ENCODE measurements at regions not wholly inside any gene's neighbourhood (a gene's known extent, or its start where the extent isn't known, plus 50 kb on each side); places are given as distances from the start of the nearest gene placed in this dataset.

- DNase-seq, result peak in 2 of 3 donors; percentile 75 to 87
Measured at GRCh38 chr15:70473581-70474370, 289.6 kb downstream of the UACA start.

- no peak for DNase-seq
Measured at GRCh38 chr15:70471517-70471916, 291.8 kb downstream of the UACA start.

- no peak for DNase-seq
Measured at GRCh38 chr15:70470556-70471191, 292.7 kb downstream of the UACA start.

- no peak for DNase-seq
Measured at GRCh38 chr15:70469651-70470555, 293.5 kb downstream of the UACA start.

DNA sequence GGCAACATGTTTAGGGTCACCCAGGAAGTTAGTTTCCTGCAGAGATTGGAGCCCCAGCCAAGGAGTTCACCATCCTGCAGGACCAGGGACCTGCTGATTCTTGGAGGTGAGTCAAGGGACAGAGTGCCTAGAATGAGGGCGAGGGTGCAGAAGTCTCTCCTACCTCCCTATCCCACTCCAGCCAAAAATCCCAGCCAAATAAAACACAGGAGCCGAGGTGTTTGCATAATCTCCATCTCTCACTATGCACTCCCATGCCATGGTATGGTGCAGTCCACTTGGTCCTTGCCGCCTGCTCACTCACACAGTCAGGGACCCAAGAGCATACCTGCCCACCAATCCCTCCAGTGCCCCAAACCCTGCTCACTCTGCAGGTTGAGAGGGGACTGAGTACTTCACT is 294.2 kb downstream of the UACA start:
- DNase-seq, result no peak

DNA sequence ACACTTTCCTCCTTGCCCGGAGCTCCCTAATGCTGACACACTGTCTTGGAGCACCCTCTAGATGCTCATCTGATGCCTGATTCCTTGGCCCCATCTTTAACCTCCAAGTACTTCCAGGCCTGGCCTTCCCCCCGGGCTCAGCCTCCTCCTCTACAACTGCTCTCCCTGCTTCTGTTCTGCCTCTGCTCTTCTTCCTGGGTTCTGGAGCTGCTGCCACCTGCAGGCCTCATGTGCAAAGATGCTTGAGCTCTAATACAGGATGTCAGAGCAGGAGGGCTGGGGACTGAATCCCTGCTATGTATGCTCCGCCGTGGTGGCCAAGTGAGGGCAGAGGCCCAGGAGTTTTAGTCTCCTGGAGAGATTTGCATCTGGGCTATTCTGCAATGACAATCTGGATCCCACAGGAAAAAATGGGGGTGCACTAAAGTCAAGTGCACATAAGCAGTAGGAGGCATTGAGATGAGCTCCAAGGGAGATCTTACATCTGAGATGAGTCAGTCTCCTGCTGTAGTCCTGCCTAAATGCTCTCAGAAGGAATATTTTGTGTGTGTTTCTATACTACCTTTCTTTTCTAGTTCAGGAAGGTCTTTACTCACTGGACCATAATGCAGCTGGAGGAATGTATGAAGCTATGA is 296.3 kb downstream of the UACA start:
- DNase-seq, result peak; percentile 49 to 81 (median 65)

DNA sequence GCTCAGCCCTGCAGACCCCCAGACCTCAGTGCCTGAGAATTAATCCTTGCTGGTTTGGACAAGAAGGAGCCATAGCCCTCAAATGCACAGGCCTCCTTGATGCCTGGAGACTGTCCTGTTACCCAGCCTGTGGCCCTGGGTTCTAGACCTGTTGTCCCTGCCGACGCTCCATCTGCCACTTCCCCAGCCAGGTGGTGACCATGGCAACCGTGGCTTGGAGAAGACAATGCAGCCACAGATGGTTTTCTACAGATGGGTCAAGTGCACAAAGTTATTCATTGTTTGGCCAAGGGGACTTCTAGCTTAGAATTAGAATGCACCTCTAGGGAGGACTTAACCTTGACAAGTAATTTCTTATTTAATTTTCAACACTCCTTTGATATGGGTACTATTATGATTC is 297.1 kb downstream of the UACA start:
- DNase-seq, result no peak

- no peak for DNase-seq
Measured at GRCh38 chr15:70465812-70466211, 297.5 kb downstream of the UACA start.

- DNase-seq, result no peak
Measured at GRCh38 chr15:70463453-70463834, 299.9 kb downstream of the UACA start.

DNA sequence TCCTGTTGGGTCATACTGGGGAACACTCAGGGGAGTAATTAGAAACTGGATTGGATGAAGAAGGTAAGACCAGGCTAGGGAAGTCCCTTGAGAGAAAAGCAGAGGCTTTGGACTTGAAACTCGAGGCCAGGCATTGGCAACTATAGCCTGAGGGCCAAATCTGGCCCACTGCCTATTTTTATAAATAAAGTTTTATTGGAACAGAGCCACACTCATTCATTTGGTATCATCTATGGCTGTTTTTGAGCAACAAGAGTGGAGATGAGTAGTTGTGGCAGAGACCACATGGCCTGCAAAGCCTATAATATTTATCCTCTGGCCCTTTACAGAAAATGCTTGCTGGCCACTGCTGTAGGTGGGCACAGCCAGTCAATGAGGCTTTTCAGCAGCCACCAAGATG is 301.4 kb downstream of the UACA start:
- no peak for DNase-seq

- no peak for DNase-seq
Measured at GRCh38 chr15:70461017-70461416, 302.3 kb downstream of the UACA start.

DNA sequence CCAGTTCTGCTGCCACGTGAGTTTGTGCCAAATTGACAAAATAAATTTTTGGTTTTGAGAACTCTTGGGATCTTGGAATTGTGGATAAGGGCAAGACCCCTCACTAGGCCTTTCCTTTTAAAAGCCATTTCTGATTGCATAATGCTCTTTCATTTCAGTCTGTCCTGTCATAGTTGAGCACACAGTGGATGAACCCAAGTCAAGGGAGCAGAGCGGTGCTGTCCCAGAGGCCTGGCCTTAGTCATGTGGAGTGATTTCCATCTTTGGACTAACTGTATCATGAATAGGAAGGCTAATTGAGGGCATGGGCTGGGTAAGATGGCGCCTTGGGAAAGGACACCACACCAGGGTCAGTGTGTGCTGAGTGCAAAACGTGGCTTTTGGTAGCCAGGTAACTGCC is 304.0 kb downstream of the UACA start:
- DNase-seq, result no peak

DNA sequence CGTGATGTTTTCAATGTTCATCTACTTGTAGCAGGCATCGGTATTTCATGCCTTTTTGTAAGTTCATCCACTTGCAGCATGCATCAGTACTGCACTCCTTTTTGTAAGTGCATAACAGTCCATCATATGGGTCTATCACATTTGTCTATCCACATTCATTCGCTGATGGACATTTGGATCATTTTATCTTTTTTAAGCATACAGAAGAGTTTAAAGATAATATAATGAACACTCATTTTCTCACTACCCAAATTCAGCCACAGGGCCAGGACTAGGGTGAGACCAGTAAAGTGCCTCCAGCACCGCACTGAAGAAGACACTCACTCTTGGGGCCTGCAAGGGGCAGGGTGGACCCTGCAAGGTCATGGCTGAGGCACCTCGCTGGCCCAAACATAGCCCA is 309.6 kb downstream of the UACA start:
- no peak for DNase-seq

DNA sequence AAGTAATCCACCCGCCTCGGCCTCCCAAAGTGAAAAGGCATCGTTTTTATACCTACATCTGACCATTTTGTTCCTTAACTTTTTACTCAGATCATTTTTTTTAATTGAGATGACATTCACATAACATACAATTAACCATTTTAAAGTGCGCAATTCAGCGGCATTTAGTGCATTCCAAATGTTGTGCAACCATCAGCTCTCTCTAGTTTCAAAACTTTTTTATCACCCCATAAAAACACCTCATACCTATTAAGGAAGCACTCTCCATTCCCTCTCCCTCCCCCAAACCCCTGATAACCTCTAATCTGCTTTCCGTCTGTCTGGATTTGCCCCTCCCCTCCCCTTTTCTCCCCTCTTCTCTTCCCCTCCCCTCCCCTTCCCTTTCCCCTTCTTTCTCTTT is 310.1 kb downstream of the UACA start:
- DNase-seq, result no peak

- no peak for DNase-seq
Measured at GRCh38 chr15:70451821-70452653, 311.3 kb downstream of the UACA start.

DNA sequence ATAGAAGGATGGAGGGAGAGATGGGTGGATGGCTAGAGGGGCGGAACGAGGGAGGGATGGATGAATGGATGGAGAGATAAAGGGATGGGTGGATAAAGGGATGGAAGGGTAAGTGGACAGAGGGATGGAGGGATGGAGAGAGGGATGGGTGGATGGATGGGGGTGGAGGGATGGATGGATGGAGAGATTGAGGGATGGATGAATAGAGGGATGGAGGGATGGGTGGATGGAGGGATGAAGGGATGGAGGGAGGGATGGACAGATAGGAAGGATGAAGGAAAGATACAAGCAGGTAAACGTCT is 313.3 kb downstream of the UACA start:
- no peak for DNase-seq

DNA sequence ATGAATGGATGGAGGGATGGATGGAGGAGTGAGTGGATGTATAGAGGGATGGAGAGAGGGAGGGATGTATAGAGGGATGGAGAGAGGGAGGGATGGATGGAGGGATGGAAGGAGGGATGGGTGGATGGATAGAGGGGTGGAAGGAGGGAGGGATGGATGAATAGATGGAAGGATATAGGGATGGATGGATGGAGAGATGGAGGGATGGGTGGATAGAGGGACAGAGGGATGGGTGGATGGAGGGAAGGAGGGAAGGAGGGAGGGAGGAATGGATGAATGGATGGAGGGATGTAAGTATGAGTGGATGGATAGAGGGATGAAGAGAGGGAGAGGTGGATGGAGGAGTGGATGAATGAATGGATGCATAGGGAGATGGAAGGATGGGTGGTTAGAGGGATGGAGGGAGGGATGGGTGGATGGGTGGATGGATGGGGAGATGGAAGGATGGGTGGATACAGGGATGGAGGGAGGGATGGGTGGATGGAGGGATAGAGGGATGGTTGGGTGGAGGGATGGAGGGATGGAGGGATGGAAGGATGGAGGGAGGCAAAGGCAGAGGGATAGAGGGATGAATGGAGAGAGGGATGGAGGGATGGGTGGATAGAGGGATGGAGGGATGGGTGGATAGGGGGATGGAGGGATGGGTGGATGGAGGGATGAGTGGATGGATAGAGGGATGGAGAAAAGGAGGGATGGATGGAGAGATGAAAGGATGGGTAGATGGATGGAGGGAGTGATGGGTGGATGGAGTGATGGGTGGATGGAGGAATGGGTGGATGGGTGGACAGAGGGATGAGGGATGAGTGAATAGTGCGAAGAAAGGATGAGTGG is 313.8 kb downstream of the UACA start:
- DNase-seq, result no peak

GRCh38 chr15:70447928-70448698 is 315.2 kb downstream of the UACA start:
- peak in 1 of 3 donors; percentile 57 for DNase-seq

- DNase-seq, result no peak
Measured at GRCh38 chr15:70447521-70447920, 315.8 kb downstream of the UACA start.

DNA sequence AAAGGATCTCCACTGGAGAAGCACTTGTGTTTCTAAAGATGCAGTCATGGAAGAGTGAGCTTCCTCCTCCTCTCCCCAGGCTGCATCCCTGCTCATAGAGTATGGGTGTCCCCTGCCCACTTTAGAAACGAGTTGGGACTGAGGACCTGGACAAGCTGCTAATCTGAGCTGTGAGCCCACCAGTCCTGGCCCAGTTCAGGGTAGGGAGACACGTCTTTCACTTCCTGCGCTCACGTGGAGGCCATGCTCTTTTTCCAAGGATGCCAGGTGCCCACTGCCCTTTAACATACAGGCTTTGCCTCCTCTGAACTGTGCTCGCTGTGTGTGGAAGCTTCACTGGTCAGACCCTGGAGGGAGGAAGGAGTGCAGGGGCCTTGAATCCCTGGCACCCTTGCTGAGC is 316.3 kb downstream of the UACA start:
- no peak for DNase-seq

Measured in muscle of back (tissue), 3 donors.